Keratinocyte (primary cell): ENCODE measurements at regions not wholly inside any gene's neighbourhood (a gene's known extent, or its start where the extent isn't known, plus 50 kb on each side); places are given as distances from the start of the nearest gene placed in this dataset.
A peak's percentile ranks its signal among the peaks of the same experiment; 100 is the strongest.

ENCODE experiments used
- DNase-seq: peaks from one replicate; pipeline ENCODE4 v3.0.0-alpha.2; 2011; ENCODE audit warnings: low read depth, missing footprints, low spot score
- FAIRE-seq: peaks from 2 replicates; lab custom pipeline; 2011; peaks lifted over from hg19 to GRCh38; lab: Jason Lieb, UNC
- H2AFZ ChIP-seq: 2 replicates; pipeline ENCODE4 v1.6.0; 2012; ENCODE audit warnings: low read length, control low read depth, inconsistent platforms; ENCODE audit not compliant: control insufficient read depth
- H3K27ac ChIP-seq: 2 replicates; pipeline ENCODE4 v1.5.1; 2011; ENCODE audit warnings: low read length; ENCODE audit not compliant: control insufficient read depth, insufficient read depth
- H3K27me3 ChIP-seq: 3 replicates; pipeline ENCODE4 v1.6.0; 2011; ENCODE audit warnings: low read length; ENCODE audit not compliant: control insufficient read depth, insufficient read depth; ENCODE audit errors: extremely low read depth
- H3K36me3 ChIP-seq, 2 experiments: 2 replicates in 1 of 2; 3 replicates in 1 of 2; pipeline ENCODE4 v1.5.1; 2011; ENCODE audit warnings: low read length in 2 of 2, mild to moderate bottlenecking in 1 of 2; ENCODE audit not compliant: control insufficient read depth in 2 of 2, insufficient read depth in 2 of 2; ENCODE audit errors: extremely low read depth in 1 of 2
- H3K4me1 ChIP-seq: 3 replicates; pipeline ENCODE4 v1.5.1; 2011; ENCODE audit warnings: low read length; ENCODE audit not compliant: control insufficient read depth, insufficient read depth; ENCODE audit errors: extremely low read depth
- H3K4me2 ChIP-seq: 3 replicates; pipeline ENCODE4 v1.6.0; 2011; ENCODE audit warnings: low read depth, low read length; ENCODE audit not compliant: control insufficient read depth, insufficient read depth; ENCODE audit errors: extremely low read depth
- H3K4me3 ChIP-seq, 3 experiments: fragments of 200-600 bp in 1 of 3; sonication (generic) in 1 of 3; 2 replicates in 2 of 3; 3 replicates in 1 of 3; pipeline ENCODE4 v1.5.1; 2011 to 2016; ENCODE audit warnings: low read length in 3 of 3, mild to moderate bottlenecking in 3 of 3, control low read depth in 2 of 3, inconsistent platforms in 1 of 3, low read depth in 1 of 3, mixed read lengths in 1 of 3, mixed run types in 1 of 3, moderate library complexity in 1 of 3; ENCODE audit not compliant: control insufficient read depth in 2 of 3, insufficient read depth in 2 of 3; ENCODE audit errors: extremely low read depth in 1 of 3
- H3K79me2 ChIP-seq: 2 replicates; pipeline ENCODE4 v1.6.0; 2012; ENCODE audit warnings: low read length; ENCODE audit not compliant: control insufficient read depth, insufficient read depth
- H3K9ac ChIP-seq: 3 replicates; pipeline ENCODE4 v1.6.0; 2011; ENCODE audit warnings: low read length; ENCODE audit not compliant: control insufficient read depth, insufficient read depth; ENCODE audit errors: extremely low read depth
- H3K9me1 ChIP-seq: 3 replicates; pipeline ENCODE4 v1.6.0; 2011; ENCODE audit warnings: low read length; ENCODE audit not compliant: control insufficient read depth, insufficient read depth; ENCODE audit errors: extremely low read depth
- H3K9me3 ChIP-seq: 2 replicates; pipeline ENCODE4 v1.5.1; 2012; ENCODE audit warnings: low read depth, low read length; ENCODE audit not compliant: control insufficient read depth
- H4K20me1 ChIP-seq: 3 replicates; pipeline ENCODE4 v1.6.0; 2011; ENCODE audit warnings: low read length; ENCODE audit not compliant: control insufficient read depth, insufficient read depth; ENCODE audit errors: extremely low read depth
- CTCF ChIP-seq, 3 experiments: IDR thresholded peaks in 1 of 3; conservative IDR thresholded peaks in 1 of 3; optimal IDR thresholded peaks in 1 of 3; 2 replicates in 2 of 3; 3 replicates in 1 of 3; pipeline versions ENCODE3 to v1.5.1; 2011; ENCODE audit warnings: low read length in 3 of 3, mild to moderate bottlenecking in 3 of 3, moderate library complexity in 2 of 3, control low read depth in 1 of 3, inconsistent platforms in 1 of 3; ENCODE audit not compliant: insufficient read depth in 2 of 3; ENCODE audit errors: extremely low read depth in 1 of 3
- EZH2 ChIP-seq: IDR thresholded peaks from one replicate; pipeline ENCODE4 v1.6.1; 2012; ENCODE audit warnings: inconsistent platforms, mild to moderate bottlenecking, low read length, moderate library complexity
- dilution Hi-C: fragments of 300-500 bp; cut with MboI; formaldehyde crosslinking; loops from one replicate; pipeline ENCODE4 v1.7.0; 2020; ENCODE audit warnings: low sequenced_read_pairs; ENCODE audit not compliant: extremely low pct_ligation_motif_present

DNA sequence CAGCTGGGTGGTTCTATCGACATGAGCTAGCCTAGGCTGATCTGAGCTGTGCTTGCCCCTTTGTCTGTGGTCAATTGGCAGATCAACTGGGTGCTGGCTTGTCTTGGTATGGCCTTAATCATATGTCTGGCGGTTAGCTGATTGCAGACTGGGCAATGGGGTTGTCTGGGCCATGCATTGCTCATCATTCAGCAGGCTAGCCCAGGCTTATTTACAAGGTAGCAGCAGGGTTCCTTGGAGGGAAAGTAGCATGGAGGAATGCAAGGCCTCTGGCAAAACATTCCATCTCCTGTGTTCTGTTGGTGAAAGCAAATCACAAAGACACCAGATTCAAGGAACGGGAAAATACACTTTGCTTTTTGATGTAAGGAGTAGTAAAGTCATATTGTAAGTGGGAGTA, 84.0 kb upstream of the IVNS1ABP start:
- FAIRE-seq = peak; percentile 96
- no peaks in the 10 kb centered on the region for H3K27me3 ChIP-seq
- peak; percentile 96 for DNase-seq
- peak overlapping the region; percentile 20 for H2AFZ ChIP-seq
- H3K79me2 ChIP-seq = no peaks in the 10 kb centered on the region
- peaks cover 34% of the 10 kb centered on the region for H3K4me1 ChIP-seq
- peak overlapping the region; percentile 29 for H3K4me2 ChIP-seq
- dilution Hi-C loops = no loop called here
- no peak for TF ChIP-seq CTCF (optimal IDR thresholded peaks at IDR 0.05 in 1 of 3, IDR thresholded peaks at IDR 0.05 in 1 of 3, conservative IDR thresholded peaks at IDR 0.05 in 1 of 3; ENCODE audit: extremely low read depth in 1 of 3, insufficient read depth in 2 of 3, low read length in 3 of 3)
- no peak for TF ChIP-seq EZH2
- no peak overlapping the region for H3K9ac ChIP-seq
- H3K4me3 ChIP-seq = no peak overlapping the region
- H3K9me1 ChIP-seq = no peaks in the 10 kb centered on the region
- no peaks in the 10 kb centered on the region for H4K20me1 ChIP-seq
- H3K9me3 ChIP-seq = no peaks in the 10 kb centered on the region
- no peaks in the 10 kb centered on the region for H3K36me3 ChIP-seq
- peak overlapping the region; percentile 73 for H3K27ac ChIP-seq

- TF ChIP-seq EZH2 (no peak), CTCF (optimal IDR thresholded peaks at IDR 0.05 in 1 of 3, IDR thresholded peaks at IDR 0.05 in 1 of 3, conservative IDR thresholded peaks at IDR 0.05 in 1 of 3; ENCODE audit: extremely low read depth in 1 of 3, insufficient read depth in 2 of 3, low read length in 3 of 3) (no peak)
- no peak for FAIRE-seq
- H3K36me3 ChIP-seq = no peaks in the 10 kb centered on the region
- no peaks in the 10 kb centered on the region for H3K9me3 ChIP-seq
- H2AFZ ChIP-seq = no peak overlapping the region
- no peaks in the 10 kb centered on the region for H3K27me3 ChIP-seq
- H3K4me1 ChIP-seq = peaks cover 33% of the 10 kb centered on the region
- H4K20me1 ChIP-seq = no peaks in the 10 kb centered on the region
- H3K9ac ChIP-seq = no peak overlapping the region
- no peaks in the 10 kb centered on the region for H3K79me2 ChIP-seq
- dilution Hi-C loops = no loop called here
- DNase-seq = peak; percentile 52
- peak overlapping the region; percentile 73 for H3K27ac ChIP-seq
- H3K4me3 ChIP-seq = no peak overlapping the region
- H3K4me2 ChIP-seq = no peak overlapping the region
- no peaks in the 10 kb centered on the region for H3K9me1 ChIP-seq
Measured at GRCh38 chr1:185400052-185400451, 83.0 kb upstream of the IVNS1ABP start.
